VCaP (cell line): ENCODE measurements at regions not wholly inside any gene's neighbourhood (a gene's known extent, or its start where the extent isn't known, plus 50 kb on each side); places are given as distances from the start of the nearest gene placed in this dataset.

ENCODE experiments used
- H3K27ac ChIP-seq: fragments of 450-650 bp; 2 replicates; pipeline ENCODE4 v1.5.1; 2017
- CTCF ChIP-seq: fragments of 450-650 bp; conservative IDR thresholded peaks from 2 replicates; pipeline ENCODE4 v1.5.1; 2017; ENCODE audit warnings: mild to moderate bottlenecking, moderate library complexity

GRCh38 chr6:74768738-74769137 lies 437.1 kb downstream of the COL12A1 start:
- no peak overlapping the region for H3K27ac ChIP-seq
- TF ChIP-seq CTCF, result no peak

- TF ChIP-seq CTCF, result no peak
- no peak overlapping the region for H3K27ac ChIP-seq
Measured at GRCh38 chr6:74768120-74768519, 437.7 kb downstream of the COL12A1 start.

GRCh38 chr6:74765486-74765885 lies 440.4 kb downstream of the COL12A1 start:
- TF ChIP-seq CTCF, result no peak
- H3K27ac ChIP-seq, result no peak overlapping the region

- H3K27ac ChIP-seq, result no peak overlapping the region
- no peak for TF ChIP-seq CTCF
Measured at GRCh38 chr6:74764486-74764885, 441.4 kb downstream of the COL12A1 start.

GRCh38 chr6:74762841-74763240 lies 443.0 kb downstream of the COL12A1 start:
- H3K27ac ChIP-seq, result no peak overlapping the region
- no peak for TF ChIP-seq CTCF

GRCh38 chr6:74757813-74758212 lies 448.0 kb downstream of the COL12A1 start:
- no peak for TF ChIP-seq CTCF
- H3K27ac ChIP-seq, result no peak overlapping the region

- no peak for TF ChIP-seq CTCF
- H3K27ac ChIP-seq, result no peak overlapping the region
Measured at GRCh38 chr6:74756923-74757322, 448.9 kb downstream of the COL12A1 start.

GRCh38 chr6:74755778-74756177 lies 450.1 kb downstream of the COL12A1 start:
- no peak for TF ChIP-seq CTCF
- no peak overlapping the region for H3K27ac ChIP-seq
